HepG2 (cell line): ENCODE measurements at regions not wholly inside any gene's neighbourhood (a gene's known extent, or its start where the extent isn't known, plus 50 kb on each side); places are given as distances from the start of the nearest gene placed in this dataset.
A peak's percentile ranks its signal among the peaks of the same experiment; 100 is the strongest.

ENCODE experiments used
- EHMT2 ChIP-seq: fragments of 200-600 bp; sonication (generic); IDR thresholded peaks from 2 replicates; pipeline ENCODE4 v1.7.0; 2017; ENCODE audit warnings: antibody characterized with exemption, low read depth, low read length, borderline replicate concordance
- FOSL1 ChIP-seq: sonication (generic); formaldehyde crosslinking; IDR thresholded peaks from 2 replicates; pipeline ENCODE4 v1.9.0; 2021; ENCODE audit warnings: missing genetic modification reagents, borderline replicate concordance
- FOXA3 ChIP-seq: IDR thresholded peaks from 2 replicates; pipeline ENCODE4 v1.6.1; 2016; ENCODE audit warnings: missing genetic modification reagents, missing compliant biosample characterization
- GZF1 ChIP-seq: sonication (generic); formaldehyde crosslinking; IDR thresholded peaks from 2 replicates; pipeline ENCODE4 v1.5.1; 2020; ENCODE audit warnings: mild to moderate bottlenecking, missing genetic modification reagents
- HCFC1 ChIP-seq: fragments of 150-350 bp; IDR thresholded peaks from 2 replicates; pipeline ENCODE4 v1.6.1; 2014; ENCODE audit warnings: low read depth, low read length
- HDAC6 ChIP-seq: fragments of 200-600 bp; sonication (generic); IDR thresholded peaks from 2 replicates; pipeline ENCODE4 v1.7.0; 2017; ENCODE audit warnings: mild to moderate bottlenecking, antibody characterized with exemption, low read length, low read depth
- NCOA2 ChIP-seq: sonication (generic); formaldehyde crosslinking; IDR thresholded peaks from 2 replicates; pipeline ENCODE4 v1.8.0; 2022; ENCODE audit warnings: inconsistent platforms
- PAXIP1 ChIP-seq: sonication (generic); formaldehyde crosslinking; conservative IDR thresholded peaks from 2 replicates; pipeline ENCODE4 v1.4.0; 2020; ENCODE audit warnings: mild to moderate bottlenecking, missing genetic modification reagents, moderate library complexity
- POGZ ChIP-seq: sonication (generic); formaldehyde crosslinking; IDR thresholded peaks from 2 replicates; pipeline ENCODE4 v1.4.0; 2020; ENCODE audit warnings: mild to moderate bottlenecking, missing genetic modification reagents
- RFX3 ChIP-seq: IDR thresholded peaks from 2 replicates; pipeline ENCODE4 v1.6.1; 2016; ENCODE audit warnings: missing biosample characterization, missing genetic modification reagents
- THAP11 ChIP-seq: IDR thresholded peaks from 2 replicates; pipeline ENCODE4 v1.6.1; 2016; ENCODE audit warnings: missing biosample characterization, missing genetic modification reagents
- ZNF20 ChIP-seq: sonication (generic); formaldehyde crosslinking; IDR thresholded peaks from 2 replicates; pipeline ENCODE4 v1.4.0; 2020; ENCODE audit warnings: mild to moderate bottlenecking, moderate library complexity, missing genetic modification reagents
- ZNF644 ChIP-seq: IDR thresholded peaks from 2 replicates; pipeline ENCODE4 v1.6.1; 2016; ENCODE audit warnings: low read depth
- ZZZ3 ChIP-seq: sonication (generic); formaldehyde crosslinking; IDR thresholded peaks from 2 replicates; pipeline ENCODE4 v1.4.0; 2020; ENCODE audit warnings: missing genetic modification reagents, mild to moderate bottlenecking, borderline replicate concordance
- TF ChIP-seq, protein P1 (sequence below): IDR thresholded peaks from 2 replicates; pipeline ENCODE4 v1.6.1; 2016; ENCODE audit warnings: missing compliant biosample characterization, missing genetic modification reagents, borderline replicate concordance
- TF ChIP-seq, protein P2 (sequence below): sonication (generic); formaldehyde crosslinking; IDR thresholded peaks from 2 replicates; pipeline ENCODE4 v1.4.0; 2020; ENCODE audit warnings: missing genetic modification reagents
- TF ChIP-seq, protein P3 (sequence below): sonication (generic); formaldehyde crosslinking; IDR thresholded peaks from 2 replicates; pipeline ENCODE4 v1.4.0; 2020; ENCODE audit warnings: missing genetic modification reagents, borderline replicate concordance

DNA sequence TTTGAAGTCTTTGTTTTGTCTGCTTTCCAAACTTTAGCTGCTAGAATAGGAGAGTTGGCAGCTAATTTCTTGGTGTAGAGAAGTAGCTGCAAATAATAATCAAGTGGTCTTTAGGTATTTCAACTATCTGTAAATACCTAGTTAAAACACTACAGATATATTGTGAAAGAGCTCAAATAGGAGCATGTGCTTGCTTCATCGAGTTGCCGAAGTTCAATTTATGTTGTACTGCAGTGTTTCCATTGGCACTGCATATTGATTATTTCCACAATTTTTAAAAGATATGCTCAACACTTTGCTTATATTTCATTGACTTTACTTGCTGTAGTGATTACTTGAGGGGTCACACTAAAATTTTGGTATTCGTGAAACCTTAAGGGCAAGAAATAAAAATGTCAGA, 131.6 kb upstream of the BMP4 start (continued):
- TF ChIP-seq ZNF20 (CRISPR knock-in tag) (no peak), GZF1 (CRISPR knock-in tag) (no peak), RFX3 (CRISPR knock-in tag) (no peak), THAP11 (0 out of 2 replicates have a peak, but pooled peaks have one; percentile 29), ZNF644 (CRISPR knock-in tag) (0 out of 2 replicates have a peak, but pooled peaks have one; percentile 53), POGZ (peak; percentile 73; the same call in 1 of the 2 replicates), HCFC1 (no peak), ZZZ3 (CRISPR knock-in tag) (no peak), FOXA3 (CRISPR knock-in tag) (peak; percentile 59), HDAC6 (no peak), NCOA2 (CRISPR knock-in tag) (peak; percentile 52), EHMT2 (peak; percentile 63; the same call in 1 of the 2 replicates), FOSL1 (no peak), PAXIP1 (CRISPR knock-in tag) (peak; percentile 47)
- TF ChIP-seq, protein P1, sequence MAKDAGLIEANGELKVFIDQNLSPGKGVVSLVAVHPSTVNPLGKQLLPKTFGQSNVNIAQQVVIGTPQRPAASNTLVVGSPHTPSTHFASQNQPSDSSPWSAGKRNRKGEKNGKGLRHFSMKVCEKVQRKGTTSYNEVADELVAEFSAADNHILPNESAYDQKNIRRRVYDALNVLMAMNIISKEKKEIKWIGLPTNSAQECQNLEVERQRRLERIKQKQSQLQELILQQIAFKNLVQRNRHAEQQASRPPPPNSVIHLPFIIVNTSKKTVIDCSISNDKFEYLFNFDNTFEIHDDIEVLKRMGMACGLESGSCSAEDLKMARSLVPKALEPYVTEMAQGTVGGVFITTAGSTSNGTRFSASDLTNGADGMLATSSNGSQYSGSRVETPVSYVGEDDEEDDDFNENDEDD, result peak; percentile 42; the same call in 1 of the 2 replicates
- TF ChIP-seq, protein P2, sequence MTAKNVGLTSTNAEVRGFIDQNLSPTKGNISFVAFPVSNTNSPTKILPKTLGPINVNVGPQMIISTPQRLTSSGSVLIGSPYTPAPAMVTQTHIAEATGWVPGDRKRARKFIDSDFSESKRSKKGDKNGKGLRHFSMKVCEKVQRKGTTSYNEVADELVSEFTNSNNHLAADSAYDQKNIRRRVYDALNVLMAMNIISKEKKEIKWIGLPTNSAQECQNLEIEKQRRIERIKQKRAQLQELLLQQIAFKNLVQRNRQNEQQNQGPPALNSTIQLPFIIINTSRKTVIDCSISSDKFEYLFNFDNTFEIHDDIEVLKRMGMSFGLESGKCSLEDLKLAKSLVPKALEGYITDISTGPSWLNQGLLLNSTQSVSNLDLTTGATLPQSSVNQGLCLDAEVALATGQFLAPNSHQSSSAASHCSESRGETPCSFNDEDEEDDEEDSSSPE (CRISPR knock-in tag), result peak; percentile 70
- TF ChIP-seq, protein P3, sequence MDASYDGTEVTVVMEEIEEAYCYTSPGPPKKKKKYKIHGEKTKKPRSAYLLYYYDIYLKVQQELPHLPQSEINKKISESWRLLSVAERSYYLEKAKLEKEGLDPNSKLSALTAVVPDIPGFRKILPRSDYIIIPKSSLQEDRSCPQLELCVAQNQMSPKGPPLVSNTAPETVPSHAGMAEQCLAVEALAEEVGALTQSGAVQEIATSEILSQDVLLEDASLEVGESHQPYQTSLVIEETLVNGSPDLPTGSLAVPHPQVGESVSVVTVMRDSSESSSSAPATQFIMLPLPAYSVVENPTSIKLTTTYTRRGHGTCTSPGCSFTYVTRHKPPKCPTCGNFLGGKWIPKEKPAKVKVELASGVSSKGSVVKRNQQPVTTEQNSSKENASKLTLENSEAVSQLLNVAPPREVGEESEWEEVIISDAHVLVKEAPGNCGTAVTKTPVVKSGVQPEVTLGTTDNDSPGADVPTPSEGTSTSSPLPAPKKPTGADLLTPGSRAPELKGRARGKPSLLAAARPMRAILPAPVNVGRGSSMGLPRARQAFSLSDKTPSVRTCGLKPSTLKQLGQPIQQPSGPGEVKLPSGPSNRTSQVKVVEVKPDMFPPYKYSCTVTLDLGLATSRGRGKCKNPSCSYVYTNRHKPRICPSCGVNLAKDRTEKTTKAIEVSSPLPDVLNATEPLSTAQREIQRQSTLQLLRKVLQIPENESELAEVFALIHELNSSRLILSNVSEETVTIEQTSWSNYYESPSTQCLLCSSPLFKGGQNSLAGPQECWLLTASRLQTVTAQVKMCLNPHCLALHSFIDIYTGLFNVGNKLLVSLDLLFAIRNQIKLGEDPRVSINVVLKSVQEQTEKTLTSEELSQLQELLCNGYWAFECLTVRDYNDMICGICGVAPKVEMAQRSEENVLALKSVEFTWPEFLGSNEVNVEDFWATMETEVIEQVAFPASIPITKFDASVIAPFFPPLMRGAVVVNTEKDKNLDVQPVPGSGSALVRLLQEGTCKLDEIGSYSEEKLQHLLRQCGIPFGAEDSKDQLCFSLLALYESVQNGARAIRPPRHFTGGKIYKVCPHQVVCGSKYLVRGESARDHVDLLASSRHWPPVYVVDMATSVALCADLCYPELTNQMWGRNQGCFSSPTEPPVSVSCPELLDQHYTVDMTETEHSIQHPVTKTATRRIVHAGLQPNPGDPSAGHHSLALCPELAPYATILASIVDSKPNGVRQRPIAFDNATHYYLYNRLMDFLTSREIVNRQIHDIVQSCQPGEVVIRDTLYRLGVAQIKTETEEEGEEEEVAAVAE, result no peak
